ENCODE measurements at regions not wholly inside any gene's neighbourhood (a gene's known extent, or its start where the extent isn't known, plus 50 kb on each side); places are given as distances from the start of the nearest gene placed in this dataset.

- Mint-ChIP-seq H3K4me1 (no peaks in the 10 kb centered on the region), H3K27me3 (ENCODE audit: insufficient read depth, low read depth) (peaks cover 7% of the 10 kb centered on the region), H3K36me3 (no peaks in the 10 kb centered on the region), H3K9me3 (peaks cover 9% of the 10 kb centered on the region), H3K4me3 (no peak overlapping the region), H3K27ac (no peak overlapping the region)
- Histone ChIP-seq H3K4me3 (no peak overlapping the region), H3K27ac (no peak overlapping the region), H3K36me3 (no peaks in the 10 kb centered on the region), H3K4me2 (no peak overlapping the region), H4K20me1 (ENCODE audit: low read depth) (no peaks in the 10 kb centered on the region), H3K4me1 (no peaks in the 10 kb centered on the region), H3K27me3 (no peaks in the 10 kb centered on the region), H2AFZ (replicated peaks) (no peak overlapping the region), H3K79me2 (ENCODE audit: low read depth) (no peaks in the 10 kb centered on the region), H3K9ac (no peak overlapping the region), H3F3A (ENCODE audit: low read depth) (no peaks in the 10 kb centered on the region), H3K9me3 (ENCODE audit: low read depth) (no peaks in the 10 kb centered on the region)
- no peak for DNase-seq (ENCODE audit: low spot score)
- no peak for TF ChIP-seq EZH2phosphoT487 (IDR thresholded peaks at IDR 0.05)
- no peak for TF ChIP-seq EZH2 (IDR thresholded peaks at IDR 0.05)
- TF ChIP-seq CTCF (IDR thresholded peaks at IDR 0.05) = no peak
Measured at GRCh38 chr2:105629634-105630033, 115.1 kb upstream of the NCK2 start.

- no peak for TF ChIP-seq EZH2phosphoT487 (IDR thresholded peaks at IDR 0.05)
- no peak for TF ChIP-seq CTCF (IDR thresholded peaks at IDR 0.05)
- TF ChIP-seq EZH2 (IDR thresholded peaks at IDR 0.05) = no peak
- H3F3A ChIP-seq (ENCODE audit: low read depth) = no peaks in the 10 kb centered on the region
- Mint-ChIP-seq H3K4me1 (no peaks in the 10 kb centered on the region), H3K36me3 (no peaks in the 10 kb centered on the region), H3K9me3 (peaks cover 13% of the 10 kb centered on the region), H3K27me3 (ENCODE audit: insufficient read depth, low read depth) (peaks cover 10% of the 10 kb centered on the region), H3K4me3 (no peak overlapping the region), H3K27ac (no peak overlapping the region)
- no peaks in the 10 kb centered on the region for H4K20me1 ChIP-seq (ENCODE audit: low read depth)
- H3K36me3 ChIP-seq = no peaks in the 10 kb centered on the region
- no peaks in the 10 kb centered on the region for H3K4me1 ChIP-seq
- H3K4me3 ChIP-seq = no peak overlapping the region
- no peaks in the 10 kb centered on the region for H3K79me2 ChIP-seq (ENCODE audit: low read depth)
- H2AFZ ChIP-seq (replicated peaks) = no peak overlapping the region
- H3K27ac ChIP-seq = no peak overlapping the region
- H3K27me3 ChIP-seq = no peaks in the 10 kb centered on the region
- no peaks in the 10 kb centered on the region for H3K9me3 ChIP-seq (ENCODE audit: low read depth)
- H3K4me2 ChIP-seq = no peak overlapping the region
- no peak overlapping the region for H3K9ac ChIP-seq
- no peak for DNase-seq (ENCODE audit: low spot score)
Measured at GRCh38 chr2:105627534-105627933, 117.2 kb upstream of the NCK2 start.

GRCh38 chr2:105626966-105627340 is 117.8 kb upstream of the NCK2 start:
- H3K27me3 Mint-ChIP-seq (ENCODE audit: insufficient read depth, low read depth) = peaks cover 10% of the 10 kb centered on the region
- no peaks in the 10 kb centered on the region for H3K79me2 ChIP-seq (ENCODE audit: low read depth)
- H3K4me1 ChIP-seq = no peaks in the 10 kb centered on the region
- TF ChIP-seq CTCF (IDR thresholded peaks at IDR 0.05) (no peak), EZH2 (IDR thresholded peaks at IDR 0.05) (no peak), EZH2phosphoT487 (IDR thresholded peaks at IDR 0.05) (no peak)
- no peak overlapping the region for H3K27ac Mint-ChIP-seq
- no peak for DNase-seq (ENCODE audit: low spot score)
- no peaks in the 10 kb centered on the region for H3K36me3 Mint-ChIP-seq
- H3K27me3 ChIP-seq = no peaks in the 10 kb centered on the region
- H3K4me1 Mint-ChIP-seq = no peaks in the 10 kb centered on the region
- peaks cover 13% of the 10 kb centered on the region for H3K9me3 Mint-ChIP-seq
- no peaks in the 10 kb centered on the region for H3F3A ChIP-seq (ENCODE audit: low read depth)
- H3K36me3 ChIP-seq = no peaks in the 10 kb centered on the region
- H3K4me3 Mint-ChIP-seq = no peak overlapping the region
- H4K20me1 ChIP-seq (ENCODE audit: low read depth) = no peaks in the 10 kb centered on the region
- no peak overlapping the region for H3K4me3 ChIP-seq
- H3K4me2 ChIP-seq = no peak overlapping the region
- no peak overlapping the region for H2AFZ ChIP-seq (replicated peaks)
- H3K9me3 ChIP-seq (ENCODE audit: low read depth) = no peaks in the 10 kb centered on the region
- no peak overlapping the region for H3K27ac ChIP-seq
- H3K9ac ChIP-seq = no peak overlapping the region
